H1 (cell line): ENCODE measurements at regions not wholly inside any gene's neighbourhood (a gene's known extent, or its start where the extent isn't known, plus 50 kb on each side); places are given as distances from the start of the nearest gene placed in this dataset.

Source experiments
- EP300 ChIP-seq, 2 experiments: IDR thresholded peaks; 1 replicate in 1 of 2; 2 replicates in 1 of 2; pipeline ENCODE4 v1.6.1; 2011 to 2012; ENCODE audit warnings: low read depth in 2 of 2, low read length in 2 of 2, mild to moderate bottlenecking in 2 of 2, borderline replicate concordance in 1 of 2, inconsistent platforms in 1 of 2, moderate library complexity in 1 of 2
- EZH2 ChIP-seq: fragments of 200-600 bp; sonication (generic); IDR thresholded peaks from 2 replicates; pipeline ENCODE4 v1.7.1; 2012; ENCODE audit warnings: low read depth, mild to moderate bottlenecking, moderate library complexity, low read length, inconsistent platforms; ENCODE audit not compliant: severe bottlenecking
- MAFK ChIP-seq: IDR thresholded peaks from 2 replicates; pipeline ENCODE4 v1.6.1; 2012; ENCODE audit warnings: low read depth, mild to moderate bottlenecking, improper control_type of control experiment, low read length
- POLR2AphosphoS5 ChIP-seq: IDR thresholded peaks from 2 replicates; pipeline ENCODE4 v1.6.1; 2011; ENCODE audit warnings: low read depth, low read length
- TAF1 ChIP-seq: IDR thresholded peaks from 2 replicates; pipeline ENCODE4 v1.6.1; 2011; ENCODE audit warnings: mild to moderate bottlenecking, low read depth, low read length

- no peak for TF ChIP-seq EZH2
- no peak for TF ChIP-seq POLR2AphosphoS5
- TF ChIP-seq TAF1, result no peak
- TF ChIP-seq MAFK, result no peak
- no peak for TF ChIP-seq EP300 (IDR thresholded peaks at IDR 0.05; ENCODE audit: borderline replicate concordance in 1 of 2, low read depth in 2 of 2, low read length in 2 of 2)
Observed at GRCh38 chr14:98786456-98786855, 485.5 kb downstream of the BCL11B start.
